ENCODE measurements at regions not wholly inside any gene's neighbourhood (a gene's known extent, or its start where the extent isn't known, plus 50 kb on each side); places are given as distances from the start of the nearest gene placed in this dataset.

GRCh38 chr6:147103007-147103406 is 101.2 kb upstream of the STXBP5 start:
- no peak overlapping the region for H2AFZ ChIP-seq (ENCODE audit: low read depth, low read length)
- no peak overlapping the region for H3K4me2 ChIP-seq (ENCODE audit: low read length)
- no peak for TF ChIP-seq EZH2 (IDR thresholded peaks at IDR 0.05; ENCODE audit: insufficient read depth, low read length)
- no peak for TF ChIP-seq CTCF (IDR thresholded peaks at IDR 0.05; ENCODE audit: insufficient read depth, low read depth, low read length)
- Mint-ChIP-seq H3K27ac (ENCODE audit: unreplicated experiment) (no peak overlapping the region), H3K9me3 (ENCODE audit: unreplicated experiment) (no peaks in the 10 kb centered on the region), H3K27me3 (ENCODE audit: low read depth, unreplicated experiment) (no peaks in the 10 kb centered on the region), H3K4me1 (ENCODE audit: low read depth, unreplicated experiment) (peaks cover 4% of the 10 kb centered on the region), H3K36me3 (ENCODE audit: low read depth, unreplicated experiment) (no peaks in the 10 kb centered on the region), H3K4me3 (ENCODE audit: unreplicated experiment) (no peak overlapping the region)
- no peaks in the 10 kb centered on the region for H4K20me1 ChIP-seq (ENCODE audit: insufficient read depth, low read length)
- DNase-seq (ENCODE audit: low read depth), result no peak
- no peak overlapping the region for H3K27ac ChIP-seq (ENCODE audit: low read depth, low read length)
- H3K9me3 ChIP-seq (ENCODE audit: insufficient read depth, low read depth, low read length), result no peaks in the 10 kb centered on the region
- H3K36me3 ChIP-seq (ENCODE audit: insufficient read depth, low read length), result no peaks in the 10 kb centered on the region
- peaks cover 5% of the 10 kb centered on the region for H3K4me1 ChIP-seq (ENCODE audit: insufficient read depth, low read length)
- no peaks in the 10 kb centered on the region for H3K79me2 ChIP-seq (ENCODE audit: insufficient read depth, low read length)
- H3K9ac ChIP-seq (ENCODE audit: low read length), result no peak overlapping the region
- H3K27me3 ChIP-seq (ENCODE audit: insufficient read depth, low read length), result no peaks in the 10 kb centered on the region
- no peak overlapping the region for H3K4me3 ChIP-seq (ENCODE audit: insufficient read depth, low read depth, low read length)
- peak; percentile 9 for FAIRE-seq

- no peaks in the 10 kb centered on the region for H3K9me3 Mint-ChIP-seq (ENCODE audit: unreplicated experiment)
- H3K4me3 Mint-ChIP-seq (ENCODE audit: unreplicated experiment), result no peak overlapping the region
- H3K4me3 ChIP-seq (ENCODE audit: insufficient read depth, low read depth, low read length), result no peak overlapping the region
- peaks cover 4% of the 10 kb centered on the region for H3K4me1 Mint-ChIP-seq (ENCODE audit: low read depth, unreplicated experiment)
- no peaks in the 10 kb centered on the region for H3K27me3 Mint-ChIP-seq (ENCODE audit: low read depth, unreplicated experiment)
- no peaks in the 10 kb centered on the region for H4K20me1 ChIP-seq (ENCODE audit: insufficient read depth, low read length)
- no peaks in the 10 kb centered on the region for H3K27me3 ChIP-seq (ENCODE audit: insufficient read depth, low read length)
- FAIRE-seq (no peak), DNase-seq (ENCODE audit: low read depth) (no peak)
- H3K27ac Mint-ChIP-seq (ENCODE audit: unreplicated experiment), result no peak overlapping the region
- H3K4me2 ChIP-seq (ENCODE audit: low read length), result no peak overlapping the region
- no peaks in the 10 kb centered on the region for H3K36me3 ChIP-seq (ENCODE audit: insufficient read depth, low read length)
- no peaks in the 10 kb centered on the region for H3K9me3 ChIP-seq (ENCODE audit: insufficient read depth, low read depth, low read length)
- H3K27ac ChIP-seq (ENCODE audit: low read depth, low read length), result no peak overlapping the region
- no peaks in the 10 kb centered on the region for H3K36me3 Mint-ChIP-seq (ENCODE audit: low read depth, unreplicated experiment)
- H3K79me2 ChIP-seq (ENCODE audit: insufficient read depth, low read length), result no peaks in the 10 kb centered on the region
- no peak overlapping the region for H3K9ac ChIP-seq (ENCODE audit: low read length)
- peaks cover 5% of the 10 kb centered on the region for H3K4me1 ChIP-seq (ENCODE audit: insufficient read depth, low read length)
- no peak overlapping the region for H2AFZ ChIP-seq (ENCODE audit: low read depth, low read length)
- TF ChIP-seq CTCF (IDR thresholded peaks at IDR 0.05; ENCODE audit: insufficient read depth, low read depth, low read length) (no peak), EZH2 (IDR thresholded peaks at IDR 0.05; ENCODE audit: insufficient read depth, low read length) (no peak)
Measured at GRCh38 chr6:147103694-147104093, 100.5 kb upstream of the STXBP5 start.

GRCh38 chr6:147105786-147106185 is 98.4 kb upstream of the STXBP5 start:
- no peak overlapping the region for H3K4me3 ChIP-seq (ENCODE audit: insufficient read depth, low read depth, low read length)
- no peaks in the 10 kb centered on the region for H3K4me1 ChIP-seq (ENCODE audit: insufficient read depth, low read length)
- Mint-ChIP-seq H3K27ac (ENCODE audit: unreplicated experiment) (no peak overlapping the region), H3K36me3 (ENCODE audit: low read depth, unreplicated experiment) (no peaks in the 10 kb centered on the region), H3K27me3 (ENCODE audit: low read depth, unreplicated experiment) (no peaks in the 10 kb centered on the region), H3K4me1 (ENCODE audit: low read depth, unreplicated experiment) (no peaks in the 10 kb centered on the region), H3K4me3 (ENCODE audit: unreplicated experiment) (no peak overlapping the region), H3K9me3 (ENCODE audit: unreplicated experiment) (no peaks in the 10 kb centered on the region)
- H3K79me2 ChIP-seq (ENCODE audit: insufficient read depth, low read length), result no peaks in the 10 kb centered on the region
- no peaks in the 10 kb centered on the region for H3K36me3 ChIP-seq (ENCODE audit: insufficient read depth, low read length)
- no peak overlapping the region for H2AFZ ChIP-seq (ENCODE audit: low read depth, low read length)
- no peaks in the 10 kb centered on the region for H3K27me3 ChIP-seq (ENCODE audit: insufficient read depth, low read length)
- H4K20me1 ChIP-seq (ENCODE audit: insufficient read depth, low read length), result no peaks in the 10 kb centered on the region
- H3K27ac ChIP-seq (ENCODE audit: low read depth, low read length), result no peak overlapping the region
- H3K9me3 ChIP-seq (ENCODE audit: insufficient read depth, low read depth, low read length), result no peaks in the 10 kb centered on the region
- DNase-seq (ENCODE audit: low read depth) (no peak), FAIRE-seq (no peak)
- no peak overlapping the region for H3K4me2 ChIP-seq (ENCODE audit: low read length)
- no peak for TF ChIP-seq EZH2 (IDR thresholded peaks at IDR 0.05; ENCODE audit: insufficient read depth, low read length)
- no peak for TF ChIP-seq CTCF (IDR thresholded peaks at IDR 0.05; ENCODE audit: insufficient read depth, low read depth, low read length)
- H3K9ac ChIP-seq (ENCODE audit: low read length), result no peak overlapping the region
